ENCODE measurements at regions not wholly inside any gene's neighbourhood (a gene's known extent, or its start where the extent isn't known, plus 50 kb on each side); places are given as distances from the start of the nearest gene placed in this dataset.

- H3K79me2 ChIP-seq (ENCODE audit: insufficient read depth, low read length), result no peaks in the 10 kb centered on the region
- no peak overlapping the region for H3K4me3 ChIP-seq (ENCODE audit: low read depth in 1 of 2, low read length in 2 of 2)
- no peak overlapping the region for H3K9ac ChIP-seq (ENCODE audit: low read depth, low read length)
- no peaks in the 10 kb centered on the region for H3K27me3 ChIP-seq (ENCODE audit: insufficient read depth, low read length, poor library complexity)
- no peak overlapping the region for H2AFZ ChIP-seq (ENCODE audit: low read depth, low read length)
- no peak for ATAC-seq (ENCODE audit: insufficient read depth, low read depth)
- H3K36me3 ChIP-seq (ENCODE audit: insufficient read depth, low read length), result no peaks in the 10 kb centered on the region
- H4K20me1 ChIP-seq (ENCODE audit: insufficient read depth, low read length), result no peaks in the 10 kb centered on the region
- H3K9me3 ChIP-seq (ENCODE audit: insufficient read depth, low read length, severe bottlenecking), result no peaks in the 10 kb centered on the region
- no peak for DNase-seq
- H3K27ac ChIP-seq (ENCODE audit: low read length), result peak overlapping the region; percentile 30; the same call in 1 of the 2 replicates
- no peak overlapping the region for H3K4me2 ChIP-seq (ENCODE audit: insufficient read depth, low read length)
- H3K4me1 ChIP-seq (ENCODE audit: insufficient read depth, low read length), result peaks cover 32% of the 10 kb centered on the region
- TF ChIP-seq, protein P1, sequence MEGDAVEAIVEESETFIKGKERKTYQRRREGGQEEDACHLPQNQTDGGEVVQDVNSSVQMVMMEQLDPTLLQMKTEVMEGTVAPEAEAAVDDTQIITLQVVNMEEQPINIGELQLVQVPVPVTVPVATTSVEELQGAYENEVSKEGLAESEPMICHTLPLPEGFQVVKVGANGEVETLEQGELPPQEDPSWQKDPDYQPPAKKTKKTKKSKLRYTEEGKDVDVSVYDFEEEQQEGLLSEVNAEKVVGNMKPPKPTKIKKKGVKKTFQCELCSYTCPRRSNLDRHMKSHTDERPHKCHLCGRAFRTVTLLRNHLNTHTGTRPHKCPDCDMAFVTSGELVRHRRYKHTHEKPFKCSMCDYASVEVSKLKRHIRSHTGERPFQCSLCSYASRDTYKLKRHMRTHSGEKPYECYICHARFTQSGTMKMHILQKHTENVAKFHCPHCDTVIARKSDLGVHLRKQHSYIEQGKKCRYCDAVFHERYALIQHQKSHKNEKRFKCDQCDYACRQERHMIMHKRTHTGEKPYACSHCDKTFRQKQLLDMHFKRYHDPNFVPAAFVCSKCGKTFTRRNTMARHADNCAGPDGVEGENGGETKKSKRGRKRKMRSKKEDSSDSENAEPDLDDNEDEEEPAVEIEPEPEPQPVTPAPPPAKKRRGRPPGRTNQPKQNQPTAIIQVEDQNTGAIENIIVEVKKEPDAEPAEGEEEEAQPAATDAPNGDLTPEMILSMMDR (IDR thresholded peaks at IDR 0.05; ENCODE audit: borderline replicate concordance, extremely low read depth, low read length, poor library complexity, severe bottlenecking), result no peak
- TF ChIP-seq EZH2 (IDR thresholded peaks at IDR 0.05; ENCODE audit: borderline replicate concordance, low read depth, low read length, severe bottlenecking), result no peak
Observed at GRCh38 chr9:7983490-7983889, 183.9 kb upstream of the DMAC1 start.

GRCh38 chr9:7982907-7983306, 183.3 kb upstream of the DMAC1 start:
- Histone ChIP-seq H3K27me3 (ENCODE audit: insufficient read depth, low read length, poor library complexity) (no peaks in the 10 kb centered on the region), H3K4me3 (ENCODE audit: low read depth in 1 of 2, low read length in 2 of 2) (no peak overlapping the region), H3K4me2 (ENCODE audit: insufficient read depth, low read length) (no peak overlapping the region), H3K9me3 (ENCODE audit: insufficient read depth, low read length, severe bottlenecking) (no peaks in the 10 kb centered on the region), H3K36me3 (ENCODE audit: insufficient read depth, low read length) (no peaks in the 10 kb centered on the region), H4K20me1 (ENCODE audit: insufficient read depth, low read length) (no peaks in the 10 kb centered on the region), H3K9ac (ENCODE audit: low read depth, low read length) (no peak overlapping the region), H2AFZ (ENCODE audit: low read depth, low read length) (peak overlapping the region; percentile 54; the same call in 1 of the 2 replicates), H3K4me1 (ENCODE audit: insufficient read depth, low read length) (peaks cover 38% of the 10 kb centered on the region), H3K27ac (ENCODE audit: low read length) (0 out of 2 replicates have a peak overlapping the region, but pooled peaks have one; percentile 52), H3K79me2 (ENCODE audit: insufficient read depth, low read length) (no peaks in the 10 kb centered on the region)
- ATAC-seq (ENCODE audit: insufficient read depth, low read depth) (no peak), DNase-seq (no peak)
- TF ChIP-seq, protein P1 (IDR thresholded peaks at IDR 0.05; ENCODE audit: borderline replicate concordance, extremely low read depth, low read length, poor library complexity, severe bottlenecking), result no peak
- TF ChIP-seq EZH2 (IDR thresholded peaks at IDR 0.05; ENCODE audit: borderline replicate concordance, low read depth, low read length, severe bottlenecking), result no peak

- H3K9ac ChIP-seq (ENCODE audit: low read depth, low read length), result peak overlapping the region; percentile 17; the same call in 1 of the 2 replicates
- no peaks in the 10 kb centered on the region for H4K20me1 ChIP-seq (ENCODE audit: insufficient read depth, low read length)
- H3K9me3 ChIP-seq (ENCODE audit: insufficient read depth, low read length, severe bottlenecking), result no peaks in the 10 kb centered on the region
- H3K27me3 ChIP-seq (ENCODE audit: insufficient read depth, low read length, poor library complexity), result no peaks in the 10 kb centered on the region
- H3K79me2 ChIP-seq (ENCODE audit: insufficient read depth, low read length), result no peaks in the 10 kb centered on the region
- H3K4me1 ChIP-seq (ENCODE audit: insufficient read depth, low read length), result peaks cover 59% of the 10 kb centered on the region
- H3K4me2 ChIP-seq (ENCODE audit: insufficient read depth, low read length), result no peak overlapping the region
- no peak overlapping the region for H3K4me3 ChIP-seq (ENCODE audit: low read depth in 1 of 2, low read length in 2 of 2)
- ATAC-seq (ENCODE audit: insufficient read depth, low read depth) (0 out of 3 replicates have a peak, but pooled peaks have one; percentile 6), DNase-seq (peak; percentile 53)
- TF ChIP-seq, protein P1 (IDR thresholded peaks at IDR 0.05; ENCODE audit: borderline replicate concordance, extremely low read depth, low read length, poor library complexity, severe bottlenecking), result peak; percentile 50
- TF ChIP-seq EZH2 (IDR thresholded peaks at IDR 0.05; ENCODE audit: borderline replicate concordance, low read depth, low read length, severe bottlenecking), result no peak
- peak overlapping the region; percentile 7; the same call in 1 of the 2 replicates for H2AFZ ChIP-seq (ENCODE audit: low read depth, low read length)
- H3K36me3 ChIP-seq (ENCODE audit: insufficient read depth, low read length), result no peaks in the 10 kb centered on the region
- H3K27ac ChIP-seq (ENCODE audit: low read length), result peak overlapping the region; percentile 52
Observed at GRCh38 chr9:7980691-7981289, 181.2 kb upstream of the DMAC1 start.
